ENCODE measurements at regions not wholly inside any gene's neighbourhood (a gene's known extent, or its start where the extent isn't known, plus 50 kb on each side); places are given as distances from the start of the nearest gene placed in this dataset.

DNA sequence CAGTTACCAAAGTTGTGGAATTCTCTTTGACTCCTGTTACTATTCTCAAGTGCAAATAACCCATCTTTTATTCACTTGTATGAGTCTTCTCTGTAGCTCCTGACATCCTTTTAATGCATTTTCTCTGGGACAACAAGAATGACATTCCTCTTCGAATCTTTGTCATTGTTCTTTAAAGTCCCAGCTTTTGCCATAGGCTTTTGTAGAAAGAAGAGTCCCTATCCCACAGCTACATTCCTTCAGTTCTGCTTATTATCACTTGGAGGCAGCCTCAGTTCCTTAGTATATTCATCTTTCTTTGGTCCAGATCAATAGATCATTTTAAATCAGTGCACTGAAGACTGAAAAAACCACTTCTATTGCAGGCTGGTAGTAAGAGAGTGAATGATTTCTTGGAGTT is 560.2 kb downstream of the DACH1 start:
- no peak for TF ChIP-seq EZH2 (IDR thresholded peaks at IDR 0.05; ENCODE audit: borderline replicate concordance, low read depth, low read length, severe bottlenecking)
- TF ChIP-seq, protein P1, sequence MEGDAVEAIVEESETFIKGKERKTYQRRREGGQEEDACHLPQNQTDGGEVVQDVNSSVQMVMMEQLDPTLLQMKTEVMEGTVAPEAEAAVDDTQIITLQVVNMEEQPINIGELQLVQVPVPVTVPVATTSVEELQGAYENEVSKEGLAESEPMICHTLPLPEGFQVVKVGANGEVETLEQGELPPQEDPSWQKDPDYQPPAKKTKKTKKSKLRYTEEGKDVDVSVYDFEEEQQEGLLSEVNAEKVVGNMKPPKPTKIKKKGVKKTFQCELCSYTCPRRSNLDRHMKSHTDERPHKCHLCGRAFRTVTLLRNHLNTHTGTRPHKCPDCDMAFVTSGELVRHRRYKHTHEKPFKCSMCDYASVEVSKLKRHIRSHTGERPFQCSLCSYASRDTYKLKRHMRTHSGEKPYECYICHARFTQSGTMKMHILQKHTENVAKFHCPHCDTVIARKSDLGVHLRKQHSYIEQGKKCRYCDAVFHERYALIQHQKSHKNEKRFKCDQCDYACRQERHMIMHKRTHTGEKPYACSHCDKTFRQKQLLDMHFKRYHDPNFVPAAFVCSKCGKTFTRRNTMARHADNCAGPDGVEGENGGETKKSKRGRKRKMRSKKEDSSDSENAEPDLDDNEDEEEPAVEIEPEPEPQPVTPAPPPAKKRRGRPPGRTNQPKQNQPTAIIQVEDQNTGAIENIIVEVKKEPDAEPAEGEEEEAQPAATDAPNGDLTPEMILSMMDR (IDR thresholded peaks at IDR 0.05; ENCODE audit: borderline replicate concordance, extremely low read depth, low read length, poor library complexity, severe bottlenecking) = no peak

Measured in DND-41 (cell line).